Lower lobe of right lung (tissue), 2 donors: ENCODE measurements at regions not wholly inside any gene's neighbourhood (a gene's known extent, or its start where the extent isn't known, plus 50 kb on each side); places are given as distances from the start of the nearest gene placed in this dataset.

Experiments used
- ATAC-seq, 2 donors: fragments of 200-7000 bp; cut with Tn5 transposase; one replicate each; pipeline ENCODE4 v1.9.1; 2020 to 2022; ENCODE audit warnings: mild to moderate bottlenecking in 2 of 2, moderate library complexity in 2 of 2
- DNase-seq: peaks from one replicate; pipeline ENCODE4 v3.0.0-alpha.2; 2020
- H3K27ac ChIP-seq: fragments of 200-600 bp; one replicate; pipeline ENCODE4 v1.8.0; 2022
- H3K27me3 ChIP-seq: fragments of 200-600 bp; one replicate; pipeline ENCODE4 v1.8.0; 2022; ENCODE audit warnings: low read depth
- H3K36me3 ChIP-seq: fragments of 200-600 bp; one replicate; pipeline ENCODE4 v1.8.0; 2022; ENCODE audit warnings: mild to moderate bottlenecking
- H3K4me1 ChIP-seq: fragments of 200-600 bp; one replicate; pipeline ENCODE4 v1.8.0; 2022
- H3K4me3 ChIP-seq: fragments of 200-600 bp; one replicate; pipeline ENCODE4 v1.8.0; 2022; ENCODE audit warnings: mild to moderate bottlenecking
- H3K9me3 ChIP-seq: fragments of 200-600 bp; one replicate; pipeline ENCODE4 v1.8.0; 2022
- intact Hi-C: fragments of 100-400 bp; cut with DNase I; formaldehyde crosslinking; loops from one replicate; pipeline ENCODE4 v1.11.0; 2022
- TF ChIP-seq, protein P1 (sequence below): fragments of 200-600 bp; IDR thresholded peaks from one replicate; pipeline ENCODE4 v1.8.0; 2022; ENCODE audit warnings: antibody characterized with exemption, mild to moderate bottlenecking
- donor health status: DM: no; HTN: yes; CAD: no; lungs with severe emphysema.

DNA sequence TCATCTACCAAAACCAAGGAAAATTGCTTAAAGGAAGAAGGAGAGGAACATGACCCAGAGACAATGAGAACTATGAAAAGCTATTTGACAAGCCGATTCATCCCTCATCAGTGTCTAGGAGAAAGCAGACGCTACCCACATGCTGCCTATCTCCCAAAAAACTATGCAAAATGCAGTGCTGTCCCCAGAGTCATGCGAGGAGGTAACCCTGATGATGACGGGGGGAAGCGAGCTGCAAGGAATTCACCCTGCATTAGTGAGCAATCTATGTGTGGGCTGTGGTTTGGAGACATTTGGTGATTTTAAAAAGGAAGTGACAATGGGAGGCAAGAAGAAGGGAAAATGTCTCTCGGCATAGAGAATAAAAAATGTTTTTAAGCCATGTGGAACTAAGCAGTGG, 472.7 kb downstream of the CMPK2 start:
- H3K27me3 ChIP-seq, result no peaks in the 10 kb centered on the region
- TF ChIP-seq, protein P1, sequence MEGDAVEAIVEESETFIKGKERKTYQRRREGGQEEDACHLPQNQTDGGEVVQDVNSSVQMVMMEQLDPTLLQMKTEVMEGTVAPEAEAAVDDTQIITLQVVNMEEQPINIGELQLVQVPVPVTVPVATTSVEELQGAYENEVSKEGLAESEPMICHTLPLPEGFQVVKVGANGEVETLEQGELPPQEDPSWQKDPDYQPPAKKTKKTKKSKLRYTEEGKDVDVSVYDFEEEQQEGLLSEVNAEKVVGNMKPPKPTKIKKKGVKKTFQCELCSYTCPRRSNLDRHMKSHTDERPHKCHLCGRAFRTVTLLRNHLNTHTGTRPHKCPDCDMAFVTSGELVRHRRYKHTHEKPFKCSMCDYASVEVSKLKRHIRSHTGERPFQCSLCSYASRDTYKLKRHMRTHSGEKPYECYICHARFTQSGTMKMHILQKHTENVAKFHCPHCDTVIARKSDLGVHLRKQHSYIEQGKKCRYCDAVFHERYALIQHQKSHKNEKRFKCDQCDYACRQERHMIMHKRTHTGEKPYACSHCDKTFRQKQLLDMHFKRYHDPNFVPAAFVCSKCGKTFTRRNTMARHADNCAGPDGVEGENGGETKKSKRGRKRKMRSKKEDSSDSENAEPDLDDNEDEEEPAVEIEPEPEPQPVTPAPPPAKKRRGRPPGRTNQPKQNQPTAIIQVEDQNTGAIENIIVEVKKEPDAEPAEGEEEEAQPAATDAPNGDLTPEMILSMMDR, result no peak
- no peak for DNase-seq
- no peaks in the 10 kb centered on the region for H3K36me3 ChIP-seq
- H3K4me1 ChIP-seq, result no peaks in the 10 kb centered on the region
- H3K27ac ChIP-seq, result no peak overlapping the region
- no peak overlapping the region for H3K4me3 ChIP-seq
- intact Hi-C loops, result no loop called here
- no peaks in the 10 kb centered on the region for H3K9me3 ChIP-seq
- ATAC-seq, result no peak

DNA sequence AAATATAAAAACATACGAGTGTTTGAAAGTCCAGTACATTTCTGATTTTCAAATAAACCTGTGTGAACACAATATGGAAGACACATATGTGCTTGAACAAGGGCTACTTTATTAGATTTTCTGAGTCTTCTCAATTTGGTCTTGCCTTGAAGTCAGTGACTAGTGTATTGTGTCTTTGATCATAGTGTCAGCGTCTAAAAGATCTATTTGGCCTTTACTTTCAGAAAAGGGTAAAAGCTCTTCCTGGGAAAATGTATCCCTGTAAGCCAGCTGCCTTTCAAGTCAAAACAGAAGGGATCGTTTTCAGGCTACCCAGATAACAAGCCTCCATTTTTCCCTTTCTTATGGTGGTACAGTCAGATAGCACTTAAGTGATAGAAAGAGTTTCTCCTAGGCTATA, 471.9 kb downstream of the CMPK2 start:
- TF ChIP-seq, protein P1, result no peak
- intact Hi-C loops, result no loop called here
- no peak for ATAC-seq

DNA sequence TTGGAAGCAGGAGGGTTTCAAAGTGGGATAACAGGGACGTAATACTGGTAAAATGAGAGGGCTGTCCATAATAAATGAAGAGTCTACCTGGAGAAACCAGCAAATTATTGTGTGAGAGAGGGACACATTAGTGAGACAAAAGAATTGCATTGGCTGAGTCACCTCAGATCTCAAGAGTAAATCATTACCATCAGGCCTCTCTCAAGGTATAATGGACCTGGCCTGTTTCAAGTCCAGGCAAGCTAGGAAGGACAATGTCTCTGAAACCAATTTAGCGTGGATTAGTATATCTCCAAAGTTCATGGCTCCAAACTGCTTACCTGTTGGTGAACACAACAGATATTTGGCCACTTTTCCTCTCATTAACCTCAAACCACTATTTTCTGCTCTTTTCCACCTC, 471.4 kb downstream of the CMPK2 start:
- intact Hi-C loops, result no loop called here
- Histone ChIP-seq H3K9me3 (no peaks in the 10 kb centered on the region), H3K4me3 (no peak overlapping the region), H3K4me1 (no peaks in the 10 kb centered on the region), H3K36me3 (no peaks in the 10 kb centered on the region), H3K27me3 (no peaks in the 10 kb centered on the region), H3K27ac (no peak overlapping the region)
- TF ChIP-seq, protein P1, result no peak
- no peak for DNase-seq
- no peak for ATAC-seq

More for the DNA sequence above, 471.9 kb downstream of the CMPK2 start:
- H3K36me3 ChIP-seq, result no peaks in the 10 kb centered on the region
- H3K9me3 ChIP-seq, result no peaks in the 10 kb centered on the region
- DNase-seq, result no peak
- no peaks in the 10 kb centered on the region for H3K27me3 ChIP-seq
- H3K4me1 ChIP-seq, result no peaks in the 10 kb centered on the region
- H3K27ac ChIP-seq, result no peak overlapping the region
- H3K4me3 ChIP-seq, result no peak overlapping the region

DNA sequence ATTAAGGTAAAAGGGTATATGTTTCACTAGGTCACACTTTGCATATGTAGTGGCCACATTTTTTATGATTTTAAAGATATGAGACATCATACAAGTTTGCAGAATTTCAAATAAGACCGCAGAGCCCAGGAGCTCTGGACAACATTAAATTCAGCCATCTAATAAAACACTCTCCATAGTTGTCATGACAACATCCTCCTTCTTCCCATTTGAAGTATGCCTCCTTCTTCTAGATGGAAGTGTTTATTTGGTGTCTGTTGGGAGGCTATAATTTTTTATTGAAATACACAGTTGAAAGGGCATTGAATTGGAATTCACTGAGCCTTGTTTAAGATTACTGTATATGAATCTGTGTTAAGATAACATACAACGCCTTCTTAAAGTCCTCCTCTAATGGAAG, 467.3 kb downstream of the CMPK2 start:
- Histone ChIP-seq H3K4me3 (no peak overlapping the region), H3K4me1 (no peaks in the 10 kb centered on the region), H3K27me3 (no peaks in the 10 kb centered on the region), H3K27ac (no peak overlapping the region), H3K36me3 (no peaks in the 10 kb centered on the region), H3K9me3 (no peaks in the 10 kb centered on the region)
- TF ChIP-seq, protein P1, result no peak
- intact Hi-C loops, result no loop called here
- ATAC-seq, result no peak
- DNase-seq, result no peak

DNA sequence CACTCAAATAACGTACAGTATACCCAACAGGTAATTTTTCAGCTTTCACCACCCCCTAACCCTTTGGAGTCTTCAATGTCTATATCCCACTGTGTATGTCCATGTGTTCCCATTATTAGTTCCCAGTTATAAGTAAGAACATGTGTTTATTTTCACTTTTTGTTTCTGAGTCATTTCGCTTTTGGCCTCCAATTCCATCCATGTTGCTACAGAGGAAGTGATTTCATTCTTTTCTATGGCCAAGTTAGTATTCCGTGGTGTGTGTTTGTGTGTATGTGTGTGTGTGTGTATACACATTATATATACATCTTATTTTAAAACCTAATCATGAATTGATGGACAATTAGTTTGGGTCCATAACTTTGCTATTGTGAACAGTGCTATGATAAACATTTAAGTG, 464.4 kb downstream of the CMPK2 start:
- Histone ChIP-seq H3K27ac (no peak overlapping the region), H3K4me1 (no peaks in the 10 kb centered on the region), H3K4me3 (no peak overlapping the region), H3K27me3 (no peaks in the 10 kb centered on the region), H3K9me3 (no peaks in the 10 kb centered on the region), H3K36me3 (no peaks in the 10 kb centered on the region)
- ATAC-seq (no peak), DNase-seq (no peak)
- intact Hi-C loops, result no loop called here
- TF ChIP-seq, protein P1, result no peak

DNA sequence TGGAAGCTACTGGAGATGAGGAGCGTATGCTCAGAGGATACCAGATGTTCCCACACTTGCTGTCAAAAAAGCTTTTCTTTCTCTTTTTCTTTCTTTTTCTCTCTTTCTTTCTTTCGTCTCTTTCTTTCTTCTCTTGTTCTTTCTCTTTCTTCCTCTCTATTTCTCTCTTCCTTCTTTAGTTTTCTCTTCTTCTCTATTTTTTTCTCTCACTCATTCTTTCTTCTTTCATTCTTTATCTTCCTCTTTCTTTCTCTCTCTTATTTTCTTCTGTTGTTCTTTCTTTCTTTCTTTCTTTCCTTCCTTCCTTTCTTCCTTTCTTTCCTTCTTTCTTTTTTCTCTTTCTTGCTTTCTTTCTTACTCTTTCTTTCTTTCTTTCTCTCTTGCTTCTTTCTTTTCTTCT, 457.6 kb downstream of the CMPK2 start:
- intact Hi-C loops, result no loop called here
- H3K4me3 ChIP-seq, result no peak overlapping the region
- no peak for DNase-seq
- TF ChIP-seq, protein P1, result no peak
- no peaks in the 10 kb centered on the region for H3K4me1 ChIP-seq
- H3K36me3 ChIP-seq, result no peaks in the 10 kb centered on the region
- no peak for ATAC-seq
- no peak overlapping the region for H3K27ac ChIP-seq
- no peaks in the 10 kb centered on the region for H3K9me3 ChIP-seq
- no peaks in the 10 kb centered on the region for H3K27me3 ChIP-seq
